Esophagus muscularis mucosa (tissue), 3 donors: ENCODE measurements at regions not wholly inside any gene's neighbourhood (a gene's known extent, or its start where the extent isn't known, plus 50 kb on each side); places are given as distances from the start of the nearest gene placed in this dataset.

Experiments
- CTCF ChIP-seq, 3 experiments: fragments of 200-600 bp in 2 of 3; fragments of 450-650 bp in 1 of 3; sonication (generic) in 2 of 3; IDR thresholded peaks; one replicate each; pipeline ENCODE4 v1.5.1; 2017 to 2019; ENCODE audit warnings: antibody characterized with exemption in 3 of 3, mild to moderate bottlenecking in 2 of 3, moderate library complexity in 1 of 3
- POLR2AphosphoS5 ChIP-seq, 2 donors: sonication (generic); formaldehyde crosslinking; IDR thresholded peaks; one replicate each; pipeline ENCODE4 v1.6.1; 2017; ENCODE audit warnings: antibody characterized with exemption in 2 of 2

GRCh38 chr4:43241104-43241503, 348.6 kb downstream of the GRXCR1 start:
- TF ChIP-seq CTCF (IDR thresholded peaks at IDR 0.05) (no peak), POLR2AphosphoS5 (IDR thresholded peaks at IDR 0.05) (no peak)
